Glutamatergic neuron (in vitro differentiated cells): ENCODE measurements at regions not wholly inside any gene's neighbourhood (a gene's known extent, or its start where the extent isn't known, plus 50 kb on each side); places are given as distances from the start of the nearest gene placed in this dataset.
"Not testable (repeated sequence)": the region's sequence is repeated elsewhere in the genome, so short reads cannot be mapped to it uniquely, and the experiment has no call there.

Experiments used
- DNase-seq: peaks from one replicate; pipeline ENCODE4 v3.0.0; 2022
- H3K27ac Mint-ChIP-seq: one replicate; pipeline ENCODE4 v1.8.0; 2020; ENCODE audit warnings: mild to moderate bottlenecking, mixed read lengths, inconsistent platforms; ENCODE audit not compliant: unreplicated experiment
- H3K27me3 Mint-ChIP-seq: one replicate; pipeline ENCODE4 v1.8.0; 2020; ENCODE audit warnings: mild to moderate bottlenecking, moderate library complexity, mixed read lengths, inconsistent platforms; ENCODE audit not compliant: unreplicated experiment
- H3K36me3 Mint-ChIP-seq: one replicate; pipeline ENCODE4 v1.8.0; 2020; ENCODE audit warnings: mild to moderate bottlenecking, mixed read lengths, inconsistent platforms; ENCODE audit not compliant: unreplicated experiment
- H3K4me1 Mint-ChIP-seq: one replicate; pipeline ENCODE4 v1.8.0; 2020; ENCODE audit warnings: mild to moderate bottlenecking, low read depth, mixed read lengths, inconsistent platforms; ENCODE audit not compliant: unreplicated experiment
- H3K4me3 Mint-ChIP-seq: one replicate; pipeline ENCODE4 v1.8.0; 2020; ENCODE audit warnings: mild to moderate bottlenecking, mixed read lengths, inconsistent platforms; ENCODE audit not compliant: unreplicated experiment
- H3K9me3 Mint-ChIP-seq: one replicate; pipeline ENCODE4 v1.8.0; 2020; ENCODE audit warnings: mild to moderate bottlenecking, moderate library complexity, mixed read lengths, inconsistent platforms; ENCODE audit not compliant: unreplicated experiment
- CTCF ChIP-seq: fragments of 200-600 bp; sonication (generic); IDR thresholded peaks from one replicate; pipeline ENCODE4 v1.5.0; 2021; ENCODE audit not compliant: partially characterized antibody, unreplicated experiment

- no peaks in the 10 kb centered on the region for H3K4me1 Mint-ChIP-seq
- no peak overlapping the region for H3K4me3 Mint-ChIP-seq
- DNase-seq = no peak
- H3K27ac Mint-ChIP-seq = no peak overlapping the region
- no peak for TF ChIP-seq CTCF
- peaks cover 2% of the 10 kb centered on the region for H3K9me3 Mint-ChIP-seq
- H3K36me3 Mint-ChIP-seq = no peaks in the 10 kb centered on the region
- no peaks in the 10 kb centered on the region for H3K27me3 Mint-ChIP-seq
Observed at GRCh38 chr10:57336865-57337264, 930.8 kb downstream of the IPMK start.

DNA sequence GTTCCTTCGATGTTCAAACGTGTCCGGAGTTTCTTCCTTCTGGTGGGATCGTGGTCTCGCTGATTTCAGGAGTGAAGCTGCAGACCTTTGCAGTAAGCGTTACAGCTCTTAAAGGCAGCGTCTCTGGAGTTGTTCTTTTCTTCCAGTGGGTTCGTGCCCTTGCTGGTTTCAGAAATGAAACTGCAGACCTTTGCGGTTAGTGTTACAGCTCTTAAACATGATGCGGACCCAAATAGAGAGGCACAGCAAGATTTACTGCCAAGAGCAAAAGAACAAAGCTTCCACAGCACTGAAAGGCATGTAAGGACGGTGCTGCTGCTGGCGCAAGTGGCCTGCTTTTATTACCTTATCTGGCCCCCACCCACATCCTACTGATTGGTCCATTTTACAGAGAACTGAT is 931.4 kb downstream of the IPMK start:
- Mint-ChIP-seq H3K27ac (no peak overlapping the region), H3K9me3 (peaks cover 2% of the 10 kb centered on the region), H3K4me1 (no peaks in the 10 kb centered on the region), H3K4me3 (no peak overlapping the region), H3K27me3 (no peaks in the 10 kb centered on the region), H3K36me3 (no peaks in the 10 kb centered on the region)
- DNase-seq = no peak
- no peak for TF ChIP-seq CTCF

GRCh38 chr10:57334523-57334922 is 933.2 kb downstream of the IPMK start:
- no peak for DNase-seq
- no peak overlapping the region for H3K27ac Mint-ChIP-seq
- H3K27me3 Mint-ChIP-seq = no peaks in the 10 kb centered on the region
- no peaks in the 10 kb centered on the region for H3K4me1 Mint-ChIP-seq
- no peaks in the 10 kb centered on the region for H3K36me3 Mint-ChIP-seq
- no peak for TF ChIP-seq CTCF
- no peak overlapping the region for H3K4me3 Mint-ChIP-seq
- peaks cover 2% of the 10 kb centered on the region for H3K9me3 Mint-ChIP-seq

DNA sequence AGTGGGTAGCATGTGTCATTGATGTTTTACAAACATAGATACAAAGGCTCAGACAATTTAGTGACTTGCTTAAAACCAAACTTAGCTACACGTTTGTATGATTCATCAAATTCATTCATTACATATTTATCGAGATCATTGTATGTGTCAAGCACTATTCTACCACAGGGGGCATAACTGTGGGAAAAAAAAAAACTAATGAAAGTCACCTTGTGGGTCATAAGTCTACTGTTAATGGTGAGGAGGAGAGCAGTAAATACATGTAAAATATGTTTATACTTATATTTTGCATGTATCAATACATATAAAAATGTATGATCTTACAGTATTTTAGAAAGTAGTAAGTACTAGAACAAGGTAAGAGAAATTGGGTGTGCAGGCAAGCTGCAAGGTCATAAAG is 933.8 kb downstream of the IPMK start:
- Mint-ChIP-seq H3K27ac (no peak overlapping the region), H3K9me3 (peaks cover 2% of the 10 kb centered on the region), H3K27me3 (no peaks in the 10 kb centered on the region), H3K4me1 (no peaks in the 10 kb centered on the region), H3K4me3 (no peak overlapping the region), H3K36me3 (no peaks in the 10 kb centered on the region)
- DNase-seq = no peak
- TF ChIP-seq CTCF = peak; percentile 28

DNA sequence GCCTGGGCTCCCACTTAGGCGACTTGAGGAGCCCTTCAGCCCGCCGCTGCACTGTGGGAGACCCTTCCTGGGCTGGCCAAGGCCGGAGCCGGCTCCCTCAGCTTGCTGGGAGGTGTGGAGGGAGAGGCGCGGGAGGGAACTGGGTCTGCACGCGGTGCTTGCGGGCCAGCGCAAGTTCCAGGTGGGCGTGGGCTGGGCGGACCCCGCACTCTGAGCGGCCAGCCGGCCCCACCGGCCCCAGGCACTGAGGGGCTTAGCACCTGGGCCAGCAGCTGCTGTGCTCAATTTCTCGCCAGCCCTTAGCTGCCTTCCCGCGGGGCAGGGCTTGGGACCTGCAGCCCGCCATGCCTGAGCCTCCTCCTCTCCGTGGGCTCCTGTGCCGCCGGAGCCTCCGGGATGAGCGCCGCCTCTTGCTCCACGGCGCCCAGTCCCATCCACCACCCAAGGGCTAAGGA is 946.3 kb downstream of the IPMK start:
- not testable (repeated sequence) for H3K27ac Mint-ChIP-seq, H3K4me1 Mint-ChIP-seq, H3K27me3 Mint-ChIP-seq, DNase-seq, H3K36me3 Mint-ChIP-seq, H3K9me3 Mint-ChIP-seq, H3K4me3 Mint-ChIP-seq

DNA sequence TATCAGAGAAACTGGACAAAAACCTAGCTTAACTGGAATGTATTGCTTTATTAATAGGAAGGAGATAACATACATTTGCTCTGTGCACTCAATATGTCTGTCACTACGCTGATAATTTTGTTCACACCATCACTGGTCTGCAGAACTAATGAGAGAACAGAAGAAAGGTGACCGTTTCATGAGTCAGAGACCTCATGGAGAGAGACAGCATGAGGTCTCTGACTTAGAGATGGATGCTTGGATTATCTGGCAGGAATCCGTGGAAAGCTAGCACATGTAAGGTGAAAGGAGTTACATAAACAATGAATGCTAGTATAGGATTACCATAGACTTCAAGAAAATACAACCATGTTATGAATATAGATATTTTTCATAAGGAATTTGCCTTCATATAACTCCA is 947.3 kb downstream of the IPMK start:
- Mint-ChIP-seq H3K4me1 (no peaks in the 10 kb centered on the region), H3K27me3 (no peaks in the 10 kb centered on the region), H3K27ac (no peak overlapping the region), H3K36me3 (peaks cover 5% of the 10 kb centered on the region), H3K9me3 (no peaks in the 10 kb centered on the region), H3K4me3 (no peak overlapping the region)
- no peak for DNase-seq
- TF ChIP-seq CTCF = no peak
